Small intestine (tissue), 7 donors: ENCODE measurements at regions not wholly inside any gene's neighbourhood (a gene's known extent, or its start where the extent isn't known, plus 50 kb on each side); places are given as distances from the start of the nearest gene placed in this dataset.
A peak's percentile ranks its signal among the peaks of the same experiment; 100 is the strongest.

Source experiments
- DNase-seq, 2 donors: peaks; one replicate each; pipeline versions ENCODE4 v3.0.0 to v3.0.0-alpha.2; 2013
- FAIRE-seq: peaks from 2 replicates; lab custom pipeline; 2012; peaks lifted over from hg19 to GRCh38; lab: Jason Lieb, UNC
- H3K27ac ChIP-seq, 3 donors: one replicate each; pipeline ENCODE4 v1.5.1; 2013; ENCODE audit warnings: low read length in 2 of 3, mild to moderate bottlenecking in 2 of 3, control low read depth in 1 of 3, inconsistent platforms in 1 of 3, low read depth in 1 of 3, moderate library complexity in 1 of 3
- H3K27me3 ChIP-seq, 3 donors: one replicate each; pipeline ENCODE4 v1.6.1; 2013; ENCODE audit warnings: low read length in 3 of 3, inconsistent platforms in 1 of 3; ENCODE audit not compliant: control insufficient read depth in 3 of 3, insufficient read depth in 3 of 3
- H3K36me3 ChIP-seq, 3 donors: one replicate each; pipeline ENCODE4 v1.6.1; 2013; ENCODE audit warnings: low read length in 3 of 3, inconsistent platforms in 1 of 3, low read depth in 1 of 3, mild to moderate bottlenecking in 1 of 3, moderate library complexity in 1 of 3; ENCODE audit not compliant: control insufficient read depth in 3 of 3, insufficient read depth in 2 of 3
- H3K4me1 ChIP-seq, 3 donors: one replicate each; pipeline ENCODE4 v1.6.1; 2013; ENCODE audit warnings: low read length in 2 of 3, inconsistent platforms in 1 of 3, low read depth in 1 of 3, mild to moderate bottlenecking in 1 of 3, moderate library complexity in 1 of 3; ENCODE audit not compliant: control insufficient read depth in 3 of 3, insufficient read depth in 2 of 3
- H3K4me3 ChIP-seq, 3 donors: one replicate each; pipeline ENCODE4 v1.5.1; 2013; ENCODE audit warnings: low read length in 3 of 3, control low read depth in 1 of 3, inconsistent platforms in 1 of 3, low read depth in 1 of 3, mild to moderate bottlenecking in 1 of 3, moderate library complexity in 1 of 3
- H3K9me3 ChIP-seq, 2 donors: one replicate each; pipeline ENCODE4 v1.6.1; 2013; ENCODE audit warnings: low read depth in 1 of 2, low read length in 1 of 2; ENCODE audit not compliant: control insufficient read depth in 2 of 2, insufficient read depth in 1 of 2
- WGBS, 3 donors: extraction: QIAGEN DNeasy Blood & Tissue Kit; methylation state at CpG; one replicate each; pipeline ENCODE4 v1.1.7; 2013; 5-methylcytosine and 5-hydroxymethylcytosine counted together
- donor health status: healthy with polysubstance abuse.
- donor health status: control.
- donor health status: control.
- donor health status: Bipolar disorder and iron deficiency.
- donor health status: healthy.

DNA sequence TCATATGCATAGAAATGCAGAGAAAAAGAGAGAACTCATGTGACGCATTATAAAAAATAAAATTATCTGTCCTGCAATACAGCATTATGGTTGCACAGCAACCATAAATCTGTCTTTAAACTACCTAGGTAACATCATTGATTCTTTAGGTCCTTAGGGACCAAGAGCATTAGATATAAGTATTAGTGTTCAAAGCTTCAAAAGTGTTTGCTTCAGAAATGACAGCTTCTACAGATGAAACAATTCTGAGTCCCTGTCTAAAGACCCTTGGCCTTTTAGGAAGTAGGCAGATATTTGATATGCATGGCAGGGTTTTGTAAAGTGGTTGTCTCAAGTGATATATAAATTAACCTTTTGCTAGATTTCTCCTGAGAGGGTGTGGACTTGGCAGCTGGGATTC lies 454.2 kb downstream of the GBE1 start:
- H3K4me3 ChIP-seq: no peak overlapping the region
- 87 to 98% (median 90%) methylated on average over 1 of the region's 1 CpG for WGBS, 3 donors
- DNase-seq (peak in 1 of 2 donors; percentile 7), FAIRE-seq (no peak)
- H3K27ac ChIP-seq: no peak overlapping the region
- no peaks in the 10 kb centered on the region for H3K36me3 ChIP-seq
- H3K27me3 ChIP-seq: no peaks in the 10 kb centered on the region
- H3K4me1 ChIP-seq: no peaks in the 10 kb centered on the region
- no peaks in the 10 kb centered on the region for H3K9me3 ChIP-seq

DNA sequence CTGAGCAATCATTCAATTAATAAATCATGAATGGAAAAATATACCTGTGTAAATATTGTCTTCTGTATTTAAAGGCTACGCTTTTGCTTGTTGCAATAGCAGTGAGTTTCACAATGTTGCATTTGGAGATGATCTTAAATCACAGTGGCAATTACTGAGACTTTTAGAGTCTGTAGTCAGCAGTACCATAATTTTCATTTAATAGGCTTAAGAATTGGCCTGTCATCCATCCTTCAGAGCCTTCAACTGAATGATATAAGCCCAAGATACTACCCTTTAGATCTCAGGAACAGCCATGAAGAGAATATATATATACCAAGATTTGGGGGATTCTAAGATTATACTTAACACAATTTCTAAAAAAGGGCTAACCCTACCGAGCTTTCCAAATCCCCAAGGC lies 458.1 kb downstream of the GBE1 start:
- Histone ChIP-seq H3K9me3 (no peaks in the 10 kb centered on the region), H3K36me3 (no peaks in the 10 kb centered on the region), H3K27me3 (no peaks in the 10 kb centered on the region), H3K27ac (no peak overlapping the region), H3K4me1 (no peaks in the 10 kb centered on the region), H3K4me3 (no peak overlapping the region)
- FAIRE-seq (no peak), DNase-seq (no peak)
- WGBS, 3 donors: 81 to 88% (median 84%) methylated on average over 2 of the region's 2 CpGs

DNA sequence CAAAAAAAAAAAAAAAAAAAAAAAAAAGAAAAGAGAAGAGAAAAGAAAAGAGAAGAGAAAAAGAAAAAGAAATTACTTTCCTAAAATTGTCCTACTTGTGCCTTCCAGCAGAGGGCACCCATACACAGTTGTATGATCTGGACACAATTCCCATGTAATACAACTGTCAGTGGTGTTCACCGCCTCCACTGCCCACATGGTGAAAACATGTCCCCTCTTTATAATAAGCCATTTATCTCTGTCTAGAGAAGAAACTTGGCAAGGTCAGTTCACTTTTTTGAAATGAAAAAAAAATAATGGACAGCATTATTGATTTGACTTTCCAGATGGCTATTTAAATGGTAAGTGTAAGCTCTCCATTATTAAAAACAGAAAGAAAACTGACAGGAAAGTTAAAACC lies 459.4 kb downstream of the GBE1 start:
- DNase-seq: peak; percentile 44 to 59
- Histone ChIP-seq H3K27ac (no peak overlapping the region), H3K4me1 (no peaks in the 10 kb centered on the region), H3K27me3 (no peaks in the 10 kb centered on the region), H3K36me3 (no peaks in the 10 kb centered on the region), H3K4me3 (no peak overlapping the region), H3K9me3 (no peaks in the 10 kb centered on the region)
- FAIRE-seq: no peak
- WGBS, 3 donors: 12 to 15% (median 13%) methylated on average over 1 of the region's 1 CpG

DNA sequence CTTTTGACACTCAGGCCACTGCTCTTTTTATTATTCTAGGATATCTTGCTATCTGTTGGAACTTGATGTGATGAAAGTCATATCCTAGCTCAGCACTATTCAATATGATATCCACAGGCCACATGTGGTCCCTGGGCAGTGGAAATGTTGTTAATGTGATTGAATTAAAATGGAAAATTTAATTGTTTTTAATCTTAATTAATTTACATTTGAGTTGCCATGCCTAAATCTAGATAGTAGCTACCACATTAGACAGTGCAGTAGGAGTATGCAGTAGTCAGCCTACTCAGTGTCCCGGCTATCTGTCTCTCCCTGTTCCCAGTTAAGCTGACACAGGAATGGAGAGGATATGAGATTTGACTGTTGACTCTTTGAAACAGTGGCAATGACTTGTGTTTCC lies 460.2 kb downstream of the GBE1 start:
- Histone ChIP-seq H3K36me3 (no peaks in the 10 kb centered on the region), H3K27me3 (no peaks in the 10 kb centered on the region), H3K4me1 (no peaks in the 10 kb centered on the region), H3K4me3 (no peak overlapping the region), H3K9me3 (no peaks in the 10 kb centered on the region), H3K27ac (no peak overlapping the region)
- FAIRE-seq: no peak
- no peak for DNase-seq
- 80 to 96% (median 95%) methylated on average over 1 of the region's 1 CpG for WGBS, 3 donors

DNA sequence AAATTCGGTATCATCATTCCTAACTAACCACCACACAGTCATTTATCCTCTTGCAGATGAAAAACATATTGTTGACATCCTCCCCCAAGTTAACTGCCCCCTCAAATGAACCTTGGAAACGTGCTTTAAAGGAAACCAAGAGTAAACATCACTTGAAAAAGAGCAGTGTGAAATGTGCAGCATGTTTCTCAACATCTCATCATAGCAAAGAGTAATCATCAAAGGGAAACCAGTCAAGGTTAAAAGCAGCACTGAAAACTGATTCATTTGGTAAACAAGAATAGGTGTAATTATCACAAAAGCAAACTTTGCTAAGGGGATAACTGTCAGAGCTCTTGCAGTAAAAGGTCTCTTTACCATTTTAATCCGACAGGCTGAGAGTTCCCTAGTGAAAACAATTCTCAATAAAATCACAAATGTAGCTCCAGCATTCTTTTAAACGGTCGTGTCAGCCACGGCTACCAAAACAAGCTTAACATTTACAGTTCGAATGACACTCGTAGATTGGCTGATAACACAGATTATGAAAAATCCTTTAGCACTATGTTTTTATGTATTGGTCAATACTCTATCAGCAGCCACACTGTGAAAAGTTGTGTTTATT lies 461.0 kb downstream of the GBE1 start:
- DNase-seq (peak in 1 of 2 donors; percentile 3), FAIRE-seq (no peak)
- 54 to 58% (median 58%) methylated on average over 8 of the region's 8 CpGs for WGBS, 3 donors
- Histone ChIP-seq H3K4me1 (no peaks in the 10 kb centered on the region), H3K9me3 (no peaks in the 10 kb centered on the region), H3K36me3 (no peaks in the 10 kb centered on the region), H3K27me3 (no peaks in the 10 kb centered on the region), H3K27ac (no peak overlapping the region), H3K4me3 (no peak overlapping the region)

DNA sequence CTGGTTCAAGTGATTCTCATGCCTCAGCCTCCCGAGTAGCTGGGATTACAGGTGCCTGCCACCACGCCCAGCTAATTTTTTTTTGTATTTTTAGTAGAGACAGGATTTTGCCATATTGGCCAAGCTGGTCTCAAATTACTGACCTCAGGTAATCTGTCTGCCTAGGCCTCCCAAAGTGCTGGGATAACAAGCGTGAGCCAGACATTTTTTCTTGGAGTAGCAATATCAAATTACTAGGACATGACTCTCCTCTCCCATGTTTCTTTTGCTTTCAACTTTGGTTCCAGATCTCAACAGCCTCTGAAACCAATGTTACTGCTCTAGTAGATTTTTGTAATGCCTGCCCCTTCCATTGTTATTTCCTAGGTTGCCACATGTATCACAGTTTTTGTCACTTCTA lies 462.0 kb downstream of the GBE1 start:
- no peak overlapping the region for H3K27ac ChIP-seq
- 86 to 91% (median 90%) methylated on average over 3 of the region's 3 CpGs for WGBS, 3 donors
- no peak for FAIRE-seq
- no peaks in the 10 kb centered on the region for H3K9me3 ChIP-seq
- DNase-seq: no peak
- H3K36me3 ChIP-seq: no peaks in the 10 kb centered on the region
- H3K4me3 ChIP-seq: no peak overlapping the region
- H3K4me1 ChIP-seq: no peaks in the 10 kb centered on the region
- no peaks in the 10 kb centered on the region for H3K27me3 ChIP-seq

DNA sequence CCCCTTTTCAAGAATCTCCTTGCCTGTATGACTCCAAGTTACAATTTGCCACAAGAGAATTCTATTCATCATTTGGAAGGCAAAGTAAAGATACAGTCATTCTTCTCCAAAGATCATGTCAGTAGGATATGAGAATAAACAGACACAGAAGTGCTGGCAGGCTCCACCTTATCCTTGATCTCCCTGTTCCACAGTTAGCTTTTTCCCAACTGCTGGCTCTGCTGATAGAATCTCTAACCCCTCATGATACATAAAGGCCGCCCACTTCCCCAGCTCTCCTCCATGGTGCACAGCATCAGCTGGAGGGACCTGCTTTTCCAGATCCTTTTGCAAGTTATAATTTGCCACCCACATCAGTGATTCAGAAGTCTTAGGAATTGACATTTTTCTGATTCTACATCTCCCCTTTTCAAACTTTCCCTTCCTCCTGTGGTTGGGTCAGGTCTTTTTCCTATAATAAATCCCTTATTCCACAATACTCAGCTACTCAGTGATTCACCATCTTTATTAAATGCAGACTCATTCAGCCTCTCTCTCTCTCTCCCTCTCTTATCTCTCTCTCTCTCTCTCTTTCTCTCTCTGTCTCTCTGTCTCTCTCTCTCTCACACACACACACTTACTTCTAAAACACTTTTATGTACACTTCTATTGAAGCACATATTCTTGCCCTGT lies 465.4 kb downstream of the GBE1 start:
- no peak for FAIRE-seq

DNA sequence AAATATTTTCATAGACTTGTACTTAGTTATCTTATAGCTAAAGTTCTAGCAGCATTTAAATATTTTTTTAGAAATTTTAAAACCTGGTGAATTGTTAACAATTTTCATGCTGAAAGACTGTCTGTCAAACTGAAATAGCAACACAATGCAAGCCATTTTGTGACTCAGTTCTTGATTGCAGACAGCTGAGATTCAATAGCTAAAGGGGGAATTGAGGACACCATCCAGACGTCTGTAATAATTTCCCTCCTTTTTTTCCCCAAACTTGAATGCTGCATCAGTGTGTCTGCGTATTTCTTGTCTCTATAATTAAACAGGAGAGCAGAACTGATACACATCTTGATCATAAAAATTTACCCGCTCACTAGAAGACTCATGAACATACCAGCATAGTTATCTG lies 468.3 kb downstream of the GBE1 start:
- no peaks in the 10 kb centered on the region for H3K9me3 ChIP-seq
- no peak overlapping the region for H3K27ac ChIP-seq
- no peak overlapping the region for H3K4me3 ChIP-seq
- no peak for FAIRE-seq
- DNase-seq: no peak
- no peaks in the 10 kb centered on the region for H3K27me3 ChIP-seq
- H3K36me3 ChIP-seq: no peaks in the 10 kb centered on the region
- 76 to 89% (median 82%) methylated on average over 3 of the region's 3 CpGs for WGBS, 3 donors
- H3K4me1 ChIP-seq: no peaks in the 10 kb centered on the region

More for the DNA sequence above, 465.4 kb downstream of the GBE1 start:
- 92 to 100% (median 100%) methylated on average over 1 of the region's 1 CpG for WGBS, 3 donors
- H3K9me3 ChIP-seq: no peaks in the 10 kb centered on the region
- no peaks in the 10 kb centered on the region for H3K36me3 ChIP-seq
- no peaks in the 10 kb centered on the region for H3K4me1 ChIP-seq
- H3K27ac ChIP-seq: no peak overlapping the region
- no peaks in the 10 kb centered on the region for H3K27me3 ChIP-seq
- H3K4me3 ChIP-seq: no peak overlapping the region
- DNase-seq: no peak

DNA sequence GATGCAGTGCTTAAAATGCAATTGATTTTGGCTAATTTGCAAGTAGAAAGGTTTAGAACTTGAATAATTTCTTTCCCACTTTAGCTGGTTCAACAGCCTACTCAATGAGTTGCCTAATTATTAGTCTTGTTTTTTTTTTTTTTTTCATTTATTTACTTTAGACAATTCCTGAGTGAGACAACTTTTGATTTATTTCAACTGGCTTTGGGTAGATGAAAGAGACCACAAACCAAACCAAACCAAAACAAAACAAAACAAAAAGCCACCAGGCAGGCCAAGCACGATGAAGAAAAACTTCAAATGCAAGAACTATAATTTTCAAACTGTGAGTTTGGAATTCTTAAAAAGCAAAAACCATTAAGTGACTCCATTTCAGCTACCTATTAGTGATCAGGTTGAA lies 469.9 kb downstream of the GBE1 start:
- DNase-seq (no peak), FAIRE-seq (no peak)
- H3K9me3 ChIP-seq: no peaks in the 10 kb centered on the region
- H3K4me3 ChIP-seq: no peak overlapping the region
- no peaks in the 10 kb centered on the region for H3K36me3 ChIP-seq
- 55 to 69% (median 55%) methylated on average over 1 of the region's 1 CpG for WGBS, 3 donors
- no peaks in the 10 kb centered on the region for H3K27me3 ChIP-seq
- no peak overlapping the region for H3K27ac ChIP-seq
- H3K4me1 ChIP-seq: no peaks in the 10 kb centered on the region
